DOHH2 (cell line): ENCODE measurements at regions not wholly inside any gene's neighbourhood (a gene's known extent, or its start where the extent isn't known, plus 50 kb on each side); places are given as distances from the start of the nearest gene placed in this dataset.

Experiments
- H3F3A ChIP-seq: fragments of 200-600 bp; sonication (generic), shearing (Covaris generic); 2 replicates; pipeline ENCODE4 v1.6.0; 2016; ENCODE audit warnings: antibody characterized with exemption, mild to moderate bottlenecking; ENCODE audit not compliant: control insufficient read depth, insufficient read depth
- H3K27ac ChIP-seq: fragments of 200-600 bp; sonication (generic); 2 replicates; pipeline ENCODE4 v1.5.1; 2014; ENCODE audit warnings: low read depth, mild to moderate bottlenecking, low read length, moderate library complexity
- H3K27me3 ChIP-seq: fragments of 200-600 bp; sonication (generic); 2 replicates; pipeline ENCODE4 v1.6.1; 2014; ENCODE audit warnings: mild to moderate bottlenecking, low read length, mixed read lengths; ENCODE audit not compliant: control insufficient read depth
- H3K36me3 ChIP-seq: fragments of 200-600 bp; sonication (generic); 2 replicates; pipeline ENCODE4 v1.6.1; 2014; ENCODE audit warnings: mild to moderate bottlenecking, low read length, moderate library complexity, mixed read lengths; ENCODE audit not compliant: control insufficient read depth
- H3K4me1 ChIP-seq: fragments of 200-600 bp; sonication (generic); 2 replicates; pipeline ENCODE4 v1.6.1; 2014; ENCODE audit warnings: mild to moderate bottlenecking, low read length, mixed read lengths; ENCODE audit not compliant: control insufficient read depth
- H3K4me2 ChIP-seq: fragments of 200-600 bp; sonication (generic); 2 replicates; pipeline ENCODE4 v1.6.0; 2014; ENCODE audit warnings: mild to moderate bottlenecking, low read length, moderate library complexity
- H3K4me3 ChIP-seq: fragments of 200-600 bp; sonication (generic); 2 replicates; pipeline ENCODE4 v1.5.1; 2014; ENCODE audit warnings: mild to moderate bottlenecking, low read length, mixed read lengths
- H3K79me2 ChIP-seq: fragments of 200-600 bp; sonication (generic); 2 replicates; pipeline ENCODE4 v1.6.1; 2014; ENCODE audit warnings: mild to moderate bottlenecking, low read length, mixed read lengths; ENCODE audit not compliant: control insufficient read depth
- H3K9me2 ChIP-seq: fragments of 200-600 bp; sonication (generic); replicated peaks from 2 replicates; pipeline ENCODE4 v1.6.1; 2014; ENCODE audit warnings: mild to moderate bottlenecking, low read length, mixed read lengths; ENCODE audit not compliant: control insufficient read depth
- H3K9me3 ChIP-seq: fragments of 200-600 bp; sonication (generic); 2 replicates; pipeline ENCODE4 v1.6.1; 2014; ENCODE audit warnings: antibody characterized with exemption, low read length, mixed read lengths; ENCODE audit not compliant: control insufficient read depth, insufficient read depth
- H4K20me1 ChIP-seq: fragments of 200-600 bp; sonication (generic); 2 replicates; pipeline ENCODE4 v1.6.0; 2014; ENCODE audit warnings: low read depth, mild to moderate bottlenecking, antibody characterized with exemption, low read length, moderate library complexity; ENCODE audit not compliant: control insufficient read depth, insufficient read depth
- EZH2phosphoT487 ChIP-seq: fragments of 200-600 bp; sonication (generic); IDR thresholded peaks from 2 replicates; pipeline ENCODE4 v1.6.1; 2017; ENCODE audit warnings: borderline replicate concordance, mild to moderate bottlenecking, antibody characterized with exemption, low read length, moderate library complexity, mixed read lengths
- TF ChIP-seq, protein P1 (sequence below): fragments of 200-600 bp; sonication (generic); IDR thresholded peaks from one replicate; pipeline ENCODE4 v1.5.1; 2014; ENCODE audit warnings: antibody characterized with exemption, mild to moderate bottlenecking, low read depth, low read length; ENCODE audit not compliant: poor library complexity, severe bottlenecking

DNA sequence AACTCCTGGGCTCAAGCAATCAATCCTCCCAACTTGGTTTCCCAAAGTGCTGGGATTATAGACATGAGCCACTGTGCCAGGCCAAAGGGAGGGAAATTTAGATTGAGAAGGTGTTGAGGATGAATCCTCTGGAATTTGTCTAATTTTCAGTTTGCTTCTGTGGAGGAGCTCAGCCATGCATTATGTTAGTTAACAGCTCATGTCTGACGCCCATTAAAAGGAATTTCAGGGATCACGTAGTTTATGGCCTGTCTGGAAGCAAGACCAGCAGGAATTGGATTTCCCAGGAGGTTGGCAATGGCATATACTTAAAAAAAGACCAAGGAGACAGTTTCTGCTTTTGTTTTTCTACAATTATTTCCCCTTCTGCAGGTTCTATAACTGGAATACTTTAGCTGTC, 165.7 kb downstream of the OTUD1 start:
- H3K4me3 ChIP-seq: no peak overlapping the region
- no peaks in the 10 kb centered on the region for H3K9me2 ChIP-seq
- TF ChIP-seq EZH2phosphoT487: no peak
- TF ChIP-seq, protein P1, sequence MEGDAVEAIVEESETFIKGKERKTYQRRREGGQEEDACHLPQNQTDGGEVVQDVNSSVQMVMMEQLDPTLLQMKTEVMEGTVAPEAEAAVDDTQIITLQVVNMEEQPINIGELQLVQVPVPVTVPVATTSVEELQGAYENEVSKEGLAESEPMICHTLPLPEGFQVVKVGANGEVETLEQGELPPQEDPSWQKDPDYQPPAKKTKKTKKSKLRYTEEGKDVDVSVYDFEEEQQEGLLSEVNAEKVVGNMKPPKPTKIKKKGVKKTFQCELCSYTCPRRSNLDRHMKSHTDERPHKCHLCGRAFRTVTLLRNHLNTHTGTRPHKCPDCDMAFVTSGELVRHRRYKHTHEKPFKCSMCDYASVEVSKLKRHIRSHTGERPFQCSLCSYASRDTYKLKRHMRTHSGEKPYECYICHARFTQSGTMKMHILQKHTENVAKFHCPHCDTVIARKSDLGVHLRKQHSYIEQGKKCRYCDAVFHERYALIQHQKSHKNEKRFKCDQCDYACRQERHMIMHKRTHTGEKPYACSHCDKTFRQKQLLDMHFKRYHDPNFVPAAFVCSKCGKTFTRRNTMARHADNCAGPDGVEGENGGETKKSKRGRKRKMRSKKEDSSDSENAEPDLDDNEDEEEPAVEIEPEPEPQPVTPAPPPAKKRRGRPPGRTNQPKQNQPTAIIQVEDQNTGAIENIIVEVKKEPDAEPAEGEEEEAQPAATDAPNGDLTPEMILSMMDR: no peak
- no peak overlapping the region for H3K27ac ChIP-seq
- H4K20me1 ChIP-seq: no peaks in the 10 kb centered on the region
- H3K36me3 ChIP-seq: no peaks in the 10 kb centered on the region
- no peaks in the 10 kb centered on the region for H3F3A ChIP-seq
- no peaks in the 10 kb centered on the region; the same call in 1 of the 2 replicates for H3K27me3 ChIP-seq
- no peak overlapping the region for H3K4me2 ChIP-seq
- H3K9me3 ChIP-seq: no peaks in the 10 kb centered on the region
- H3K4me1 ChIP-seq: no peaks in the 10 kb centered on the region
- no peaks in the 10 kb centered on the region for H3K79me2 ChIP-seq

DNA sequence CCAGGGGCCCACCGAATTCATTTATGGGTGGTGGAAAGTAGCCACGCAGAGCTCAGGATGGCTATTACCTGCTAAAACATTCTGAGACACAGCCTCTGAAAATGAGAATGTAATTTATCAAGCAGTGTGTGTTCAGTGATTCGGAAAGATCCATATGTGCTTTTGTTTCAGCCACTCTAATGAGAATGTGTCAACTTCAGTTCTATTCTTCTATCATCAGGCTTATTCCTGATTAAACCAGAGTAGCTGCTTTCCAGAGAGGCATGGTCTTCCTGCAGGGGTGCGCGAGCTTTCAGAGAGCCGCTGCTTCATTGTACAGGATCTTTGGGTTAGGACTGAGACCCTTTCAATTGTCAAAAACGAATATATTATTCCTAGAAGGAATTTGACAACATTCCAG, 167.6 kb downstream of the OTUD1 start:
- H3K4me3 ChIP-seq: no peak overlapping the region
- H3K4me2 ChIP-seq: no peak overlapping the region
- TF ChIP-seq, protein P1: no peak
- TF ChIP-seq EZH2phosphoT487: no peak
- H3K27ac ChIP-seq: no peak overlapping the region
- no peaks in the 10 kb centered on the region for H4K20me1 ChIP-seq
- no peaks in the 10 kb centered on the region for H3K79me2 ChIP-seq
- H3K4me1 ChIP-seq: no peaks in the 10 kb centered on the region
- H3K36me3 ChIP-seq: no peaks in the 10 kb centered on the region
- H3K9me3 ChIP-seq: no peaks in the 10 kb centered on the region
- no peaks in the 10 kb centered on the region for H3F3A ChIP-seq
- H3K9me2 ChIP-seq: no peaks in the 10 kb centered on the region
- no peaks in the 10 kb centered on the region; the same call in 1 of the 2 replicates for H3K27me3 ChIP-seq

DNA sequence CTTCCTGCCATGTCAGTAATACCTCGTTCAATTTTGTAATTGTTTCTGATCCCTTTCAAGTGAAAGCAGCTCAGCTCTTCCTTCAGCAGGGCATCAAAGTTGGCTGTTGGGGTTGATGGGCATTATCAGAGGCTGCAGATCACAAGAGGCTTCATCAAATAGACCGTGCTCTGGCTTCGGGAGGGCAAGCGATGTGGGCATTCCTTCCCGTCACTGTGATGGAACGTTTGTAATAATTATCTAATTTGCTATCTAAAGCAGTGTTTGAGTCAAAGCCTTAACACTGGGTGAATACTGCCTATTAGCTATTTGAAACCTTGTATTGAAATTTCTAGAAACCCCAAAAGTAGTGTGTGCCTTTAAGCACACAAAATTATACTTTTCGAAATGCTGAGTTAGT, 170.1 kb downstream of the OTUD1 start:
- Histone ChIP-seq H3K36me3 (no peaks in the 10 kb centered on the region), H3K9me2 (no peaks in the 10 kb centered on the region), H3K9me3 (no peaks in the 10 kb centered on the region), H3K27me3 (no peaks in the 10 kb centered on the region; the same call in 1 of the 2 replicates), H3F3A (no peaks in the 10 kb centered on the region), H3K27ac (no peak overlapping the region), H3K4me3 (no peak overlapping the region), H3K4me1 (no peaks in the 10 kb centered on the region), H3K4me2 (no peak overlapping the region), H4K20me1 (no peaks in the 10 kb centered on the region), H3K79me2 (no peaks in the 10 kb centered on the region)
- TF ChIP-seq, protein P1: no peak
- no peak for TF ChIP-seq EZH2phosphoT487
